K562 (cell line): ENCODE measurements at regions not wholly inside any gene's neighbourhood (a gene's known extent, or its start where the extent isn't known, plus 50 kb on each side); places are given as distances from the start of the nearest gene placed in this dataset.

Experiments
- ATAC-seq: fragments of 200-7000 bp; cut with Tn5 transposase; 3 replicates; pipeline ENCODE4 v1.9.1; 2020; ENCODE audit warnings: moderate library complexity
- BruUV-seq: library from RNA; stranded (reverse); fragments of 400-500 nt; replicated peaks from 2 replicates; lab custom pipeline; 2021; lab: Mats Ljungman, UMichigan
- CTCF ChIA-PET: fragments of 300-600 bp; formaldehyde crosslinking; extraction: SDS; loops from one replicate; lab custom pipeline; 2021; ENCODE audit warnings: low intra/inter-chr PET ratio; lab: Yijun Ruan, JAX
- POLR2A ChIA-PET: fragments of 300-600, 350-650 bp; sonication (Branson Sonifier 250); formaldehyde crosslinking; extraction: SDS; loops from one replicate; lab custom pipeline; 2021; ENCODE audit warnings: antibody characterized with exemption, inconsistent platforms; lab: Yijun Ruan, JAX
- DNase-seq, 4 experiments: peaks; one replicate each; pipeline versions ENCODE4 v3.0.0 to v3.0.0-alpha.2; 2011 to 2018; ENCODE audit warnings: low spot score in 3 of 4, mixed read lengths in 3 of 4; ENCODE audit errors: extremely low read depth in 1 of 4
- FAIRE-seq: peaks from 2 replicates; lab custom pipeline; 2011; peaks lifted over from hg19 to GRCh38; lab: Jason Lieb, UNC
- H2AFZ ChIP-seq: 2 replicates; pipeline ENCODE4 v1.6.0; 2011; ENCODE audit warnings: low read depth, low read length, control low read depth, inconsistent platforms
- H3K27ac ChIP-seq: fragments of 200-600 bp; 3 replicates; pipeline ENCODE4 v1.8.0; 2011; ENCODE audit warnings: low read depth, mild to moderate bottlenecking, control low read depth, inconsistent platforms, low read length, moderate library complexity, mixed read lengths; ENCODE audit errors: extremely low read depth
- H3K27me3 ChIP-seq, 2 experiments: fragments of 300-600 bp in 1 of 2; 2 replicates in 1 of 2; 3 replicates in 1 of 2; pipeline versions ENCODE4 v1.6.0 to v1.8.0; 2011; ENCODE audit warnings: inconsistent platforms in 2 of 2, low read length in 2 of 2, mild to moderate bottlenecking in 1 of 2, mixed read lengths in 1 of 2, moderate library complexity in 1 of 2; ENCODE audit not compliant: control insufficient read depth in 2 of 2, insufficient read depth in 2 of 2
- H3K36me3 ChIP-seq: fragments of 300-600 bp; 3 replicates; pipeline ENCODE4 v1.8.0; 2011; ENCODE audit warnings: mild to moderate bottlenecking, low read length, inconsistent platforms; ENCODE audit not compliant: control insufficient read depth, insufficient read depth
- H3K4me1 ChIP-seq, 2 experiments: fragments of 200-600 bp in 1 of 2; replicated peaks in 1 of 2; 2 replicates in 1 of 2; 3 replicates in 1 of 2; pipeline versions ENCODE4 v1.5.1 to v1.8.0; 2011; ENCODE audit warnings: inconsistent platforms in 2 of 2, low read length in 2 of 2, mild to moderate bottlenecking in 1 of 2, mixed read lengths in 1 of 2, moderate library complexity in 1 of 2; ENCODE audit not compliant: control insufficient read depth in 2 of 2, insufficient read depth in 2 of 2
- H3K4me2 ChIP-seq: 2 replicates; pipeline ENCODE4 v1.6.1; 2011; ENCODE audit warnings: low read length, control low read depth, inconsistent platforms, mixed read lengths; ENCODE audit not compliant: insufficient read depth
- H3K4me3 ChIP-seq: fragments of 200-600 bp; sonication (generic), shearing (Covaris generic); 2 replicates; pipeline ENCODE4 v1.5.1; 2016; ENCODE audit warnings: control low read depth, inconsistent platforms
- H3K79me2 ChIP-seq: fragments of 200-600 bp; 3 replicates; pipeline ENCODE4 v1.8.0; 2011; ENCODE audit warnings: low read length, inconsistent platforms; ENCODE audit not compliant: control insufficient read depth, insufficient read depth
- H3K9ac ChIP-seq, 2 experiments: 2 replicates each; pipeline versions ENCODE4 v1.6.0 to v1.6.1; 2011; ENCODE audit warnings: low read depth in 2 of 2, low read length in 2 of 2, control low read depth in 1 of 2, inconsistent platforms in 1 of 2, mild to moderate bottlenecking in 1 of 2, mixed read lengths in 1 of 2; ENCODE audit not compliant: insufficient read depth in 1 of 2
- H3K9me1 ChIP-seq: one replicate; pipeline ENCODE4 v1.6.0; 2011; ENCODE audit warnings: inconsistent platforms, mild to moderate bottlenecking, low read length, moderate library complexity; ENCODE audit not compliant: control insufficient read depth, insufficient read depth
- H3K9me3 ChIP-seq: replicated peaks from 2 replicates; pipeline ENCODE4 v1.5.1; 2011; ENCODE audit warnings: low read depth, low read length, inconsistent platforms; ENCODE audit not compliant: control insufficient read depth, insufficient read depth
- H4K20me1 ChIP-seq: replicated peaks from 2 replicates; pipeline ENCODE4 v1.6.1; 2011; ENCODE audit warnings: low read length, inconsistent platforms, mixed read lengths; ENCODE audit not compliant: control insufficient read depth, insufficient read depth
- ARID1B ChIP-seq: fragments of 450-650 bp; IDR thresholded peaks from 2 replicates; pipeline ENCODE4 v1.6.1; 2016; ENCODE audit warnings: antibody characterized with exemption, mild to moderate bottlenecking, inconsistent platforms
- ATF1 ChIP-seq, 2 experiments: fragments of 450-650 bp in 1 of 2; IDR thresholded peaks; 2 replicates each; pipeline ENCODE4 v1.6.1; 2016; ENCODE audit warnings: missing compliant biosample characterization in 1 of 2, missing genetic modification characterization in 1 of 2
- BACH1 ChIP-seq: fragments of 200-800 bp; sonication (Bioruptor generic); IDR thresholded peaks from 2 replicates; pipeline ENCODE4 v1.6.1; 2016; ENCODE audit warnings: missing genetic modification characterization, missing compliant biosample characterization
- BMI1 ChIP-seq: fragments of 150-350 bp; IDR thresholded peaks from 2 replicates; pipeline ENCODE4 v1.6.1; 2014; ENCODE audit warnings: low read length
- CEBPB ChIP-seq: fragments of 450-650 bp; IDR thresholded peaks from 2 replicates; pipeline ENCODE4 v1.6.1; 2016; ENCODE audit warnings: missing genetic modification characterization, missing compliant biosample characterization
- DACH1 ChIP-seq: fragments of 450-650 bp; IDR thresholded peaks from 2 replicates; pipeline ENCODE4 v1.6.1; 2018; ENCODE audit not compliant: partially characterized antibody
- EHMT2 ChIP-seq: fragments of 450-650 bp; IDR thresholded peaks from 2 replicates; pipeline ENCODE4 v1.6.1; 2018; ENCODE audit warnings: antibody characterized with exemption
- ETV1 ChIP-seq: fragments of 450-650 bp; conservative IDR thresholded peaks from 2 replicates; pipeline ENCODE4 v1.6.1; 2016; ENCODE audit warnings: missing genetic modification characterization, control low read depth, low read depth, missing compliant biosample characterization
- FOXJ2 ChIP-seq: fragments of 200-800 bp; sonication (Bioruptor generic); IDR thresholded peaks from 2 replicates; pipeline ENCODE4 v1.6.1; 2016; ENCODE audit warnings: missing genetic modification characterization, missing compliant biosample characterization
- GABPA ChIP-seq: fragments of 200-800 bp; sonication (Bioruptor generic); conservative IDR thresholded peaks from 2 replicates; pipeline ENCODE4 v1.6.1; 2016; ENCODE audit warnings: low read depth, missing genetic modification characterization, missing compliant biosample characterization
- HMG20A ChIP-seq: fragments of 450-650 bp; formaldehyde crosslinking; conservative IDR thresholded peaks from 2 replicates; pipeline ENCODE4 v1.4.0; 2020; ENCODE audit warnings: mild to moderate bottlenecking, mixed read lengths
- LCOR ChIP-seq: sonication (generic); formaldehyde crosslinking; IDR thresholded peaks from 2 replicates; pipeline ENCODE4 v1.8.0; 2022; ENCODE audit warnings: mild to moderate bottlenecking, missing genetic modification reagents
- NFIX ChIP-seq: fragments of 250-450 bp; sonication (Bioruptor Pico); IDR thresholded peaks from 2 replicates; pipeline ENCODE4 v1.4.0; 2020; ENCODE audit warnings: low read depth, mild to moderate bottlenecking, moderate library complexity
- NR4A1 ChIP-seq, 2 experiments: fragments of 250-450 bp in 1 of 2; fragments of 450-650 bp in 1 of 2; sonication (Bioruptor Pico) in 1 of 2; IDR thresholded peaks; 2 replicates each; pipeline versions ENCODE4 v1.4.0 to v1.6.1; 2016 to 2020; ENCODE audit warnings: mild to moderate bottlenecking in 2 of 2, missing compliant biosample characterization in 1 of 2, missing genetic modification characterization in 1 of 2, moderate library complexity in 1 of 2
- PHF8 ChIP-seq: fragments of 200-600 bp; sonication (generic); IDR thresholded peaks from 2 replicates; pipeline ENCODE4 v1.6.1; 2012; ENCODE audit warnings: mixed run types, mild to moderate bottlenecking, inconsistent platforms, low read length, moderate library complexity, borderline replicate concordance
- RAD51 ChIP-seq: fragments of 450-650 bp; IDR thresholded peaks from 2 replicates; pipeline ENCODE4 v1.7.1; 2016; ENCODE audit warnings: low read depth, mild to moderate bottlenecking, borderline replicate concordance
- SNIP1 ChIP-seq: fragments of 450-650 bp; IDR thresholded peaks from 2 replicates; pipeline ENCODE4 v1.7.1; 2017; ENCODE audit warnings: low read depth, mild to moderate bottlenecking
- STAT5A ChIP-seq: IDR thresholded peaks from 2 replicates; pipeline ENCODE4 v1.6.1; 2012; ENCODE audit warnings: low read length, inconsistent platforms, borderline replicate concordance
- USF1 ChIP-seq: sonication (generic); formaldehyde crosslinking; IDR thresholded peaks from 2 replicates; pipeline ENCODE4 v1.9.0; 2022; ENCODE audit warnings: mild to moderate bottlenecking, missing genetic modification reagents
- ZNF766 ChIP-seq: fragments of 200-800 bp; sonication (Bioruptor generic); conservative IDR thresholded peaks from 2 replicates; pipeline ENCODE4 v1.6.1; 2016; ENCODE audit warnings: missing genetic modification characterization, missing compliant biosample characterization
- WGBS: fragments of 100-300 bp; shearing (Covaris generic); methylation state at CpG from one replicate; pipeline ENCODE4 v1.1.6; 2016; ENCODE audit warnings: low coverage, mixed read lengths; ENCODE audit not compliant: insufficient coverage; ENCODE audit errors: missing lambda C conversion rate; 5-methylcytosine and 5-hydroxymethylcytosine counted together
- in situ Hi-C: fragments of 300-500 bp; cut with MboI; formaldehyde crosslinking; loops from 4 replicates; pipeline ENCODE4 v1.15.0; 2018; ENCODE audit warnings: inconsistent platforms, mixed read lengths
- intact Hi-C: fragments of 100-400 bp; cut with micrococcal nuclease; formaldehyde crosslinking; loops from 2 replicates; pipeline ENCODE4 v1.14.2; 2022

GRCh38 chr10:36451391-36451970 is 673.9 kb upstream of the ANKRD30A start:
- no peak for ATAC-seq
- no peaks in the 10 kb centered on the region for H3K36me3 ChIP-seq
- DNase-seq, result no peak
- WGBS, result 3% methylated on average over 8 of the region's 8 CpGs
- H3K4me1 ChIP-seq, result no peaks in the 10 kb centered on the region
- H3K4me2 ChIP-seq, result no peak overlapping the region
- TF ChIP-seq ATF1 (CRISPR knock-in tag; IDR thresholded peaks at IDR 0.05) (no peak), ATF1 (tag; IDR thresholded peaks at IDR 0.05) (no peak), USF1 (no peak), STAT5A (no peak), PHF8 (no peak), HMG20A (CRISPR knock-in tag) (no peak), NFIX (CRISPR knock-in tag) (no peak), NR4A1 (CRISPR knock-in tag; IDR thresholded peaks at IDR 0.05) (no peak), NR4A1 (tag; IDR thresholded peaks at IDR 0.05) (no peak), DACH1 (no peak), FOXJ2 (no peak), ZNF766 (CRISPR knock-in tag) (no peak), EHMT2 (no peak), BACH1 (tag) (no peak), BMI1 (no peak), RAD51 (no peak), CEBPB (no peak), ETV1 (tag) (no peak), SNIP1 (no peak), GABPA (tag) (no peak), ARID1B (no peak), LCOR (CRISPR knock-in tag) (no peak)
- TF ChIP-seq, all 486 proteins: peak for 0
- no peak for FAIRE-seq
- CTCF ChIA-PET, result no interaction called here
- no TSS peak for BruUV-seq
- Histone ChIP-seq H3K27ac (no peak overlapping the region), H4K20me1 (no peaks in the 10 kb centered on the region), H3K4me3 (no peak overlapping the region), H3K9me3 (no peaks in the 10 kb centered on the region), H3K27me3 (no peaks in the 10 kb centered on the region), H3K9me1 (no peaks in the 10 kb centered on the region), H3K79me2 (no peaks in the 10 kb centered on the region), H2AFZ (no peak overlapping the region), H3K9ac (no peak overlapping the region)
- POLR2A ChIA-PET, result no interaction called here
- intact Hi-C loops, result no loop called here
- in situ Hi-C loops, result no loop called here
